Endothelial cell of umbilical vein (primary cell): ENCODE measurements at regions not wholly inside any gene's neighbourhood (a gene's known extent, or its start where the extent isn't known, plus 50 kb on each side); places are given as distances from the start of the nearest gene placed in this dataset.

Experiments
- BruUV-seq: library from RNA; stranded (reverse); fragments of 400-500 nt; replicated peaks from 2 replicates; lab custom pipeline; 2021; lab: Mats Ljungman, UMichigan
- CTCF ChIA-PET: fragments of 300-600, 350-600 bp; sonication (Branson Sonifier 250); formaldehyde crosslinking; loops from one replicate; lab custom pipeline; 2021; ENCODE audit warnings: antibody characterized with exemption, inconsistent platforms; lab: Charles Lee
- POLR2A ChIA-PET: fragments of 300-600, 350-600 bp; sonication (Branson Sonifier 250); formaldehyde crosslinking; loops from one replicate; lab custom pipeline; 2021; ENCODE audit warnings: antibody characterized with exemption, inconsistent platforms; lab: Charles Lee
- DNase-seq: peaks from one replicate; pipeline ENCODE4 v3.0.0-alpha.2; 2011; ENCODE audit warnings: low read depth, low spot score
- FAIRE-seq: peaks from 2 replicates; lab custom pipeline; 2011; peaks lifted over from hg19 to GRCh38; lab: Jason Lieb, UNC
- H2AFZ ChIP-seq: 2 replicates; pipeline ENCODE4 v1.6.0; 2012; ENCODE audit warnings: low read depth, low read length, control low read depth, inconsistent platforms
- H3K27ac ChIP-seq: 2 replicates; pipeline ENCODE4 v1.5.1; 2011; ENCODE audit warnings: low read depth, mild to moderate bottlenecking, control low read depth, low read length, moderate library complexity; ENCODE audit not compliant: insufficient read depth
- H3K27me3 ChIP-seq, 2 experiments: 2 replicates each; pipeline versions ENCODE4 v1.6.0 to v1.6.1; 2011; ENCODE audit warnings: low read length in 2 of 2, mixed read lengths in 1 of 2; ENCODE audit not compliant: control insufficient read depth in 2 of 2, insufficient read depth in 2 of 2
- H3K36me3 ChIP-seq, 2 experiments: 2 replicates in 1 of 2; 3 replicates in 1 of 2; pipeline ENCODE4 v1.5.1; 2011; ENCODE audit warnings: low read length in 2 of 2, mild to moderate bottlenecking in 1 of 2, moderate library complexity in 1 of 2; ENCODE audit not compliant: control insufficient read depth in 2 of 2, insufficient read depth in 2 of 2; ENCODE audit errors: extremely low read depth in 1 of 2
- H3K4me1 ChIP-seq: 3 replicates; pipeline ENCODE4 v1.5.1; 2011; ENCODE audit warnings: mild to moderate bottlenecking, low read length; ENCODE audit not compliant: control insufficient read depth, insufficient read depth; ENCODE audit errors: extremely low read depth
- H3K4me2 ChIP-seq: 2 replicates; pipeline ENCODE4 v1.6.1; 2011; ENCODE audit warnings: low read length, control low read depth, mixed read lengths; ENCODE audit not compliant: insufficient read depth
- H3K4me3 ChIP-seq, 3 experiments: fragments of 200-600 bp in 1 of 3; sonication (generic), shearing (Covaris generic) in 1 of 3; replicated peaks in 1 of 3; 2 replicates each; pipeline ENCODE4 v1.5.1; 2011 to 2016; ENCODE audit warnings: control low read depth in 3 of 3, low read length in 3 of 3, mild to moderate bottlenecking in 2 of 3, inconsistent platforms in 1 of 3, low read depth in 1 of 3, moderate library complexity in 1 of 3; ENCODE audit not compliant: insufficient read depth in 1 of 3
- H3K79me2 ChIP-seq: 2 replicates; pipeline ENCODE4 v1.6.0; 2012; ENCODE audit warnings: low read length, inconsistent platforms; ENCODE audit not compliant: control insufficient read depth, insufficient read depth
- H3K9ac ChIP-seq: replicated peaks from 2 replicates; pipeline ENCODE3; 2011; ENCODE audit warnings: low read length, control low read depth; ENCODE audit not compliant: insufficient read depth; ENCODE audit errors: extremely low read depth
- H3K9me1 ChIP-seq: replicated peaks from 3 replicates; pipeline ENCODE4 v1.6.0; 2011; ENCODE audit warnings: mild to moderate bottlenecking, low read length; ENCODE audit not compliant: control insufficient read depth, insufficient read depth; ENCODE audit errors: extremely low read depth
- H3K9me3 ChIP-seq: replicated peaks from 2 replicates; pipeline ENCODE4 v1.5.1; 2012; ENCODE audit warnings: low read length, inconsistent platforms; ENCODE audit not compliant: control insufficient read depth, insufficient read depth
- H4K20me1 ChIP-seq: replicated peaks from 2 replicates; pipeline ENCODE3; 2011; ENCODE audit warnings: mild to moderate bottlenecking, low read length; ENCODE audit not compliant: control insufficient read depth, insufficient read depth; ENCODE audit errors: extremely low read depth
- EZH2 ChIP-seq: IDR thresholded peaks from 2 replicates; pipeline ENCODE4 v1.6.1; 2012; ENCODE audit warnings: borderline replicate concordance, low read depth, mild to moderate bottlenecking, moderate library complexity, low read length, inconsistent platforms; ENCODE audit not compliant: severe bottlenecking
- FOS ChIP-seq: IDR thresholded peaks from 2 replicates; pipeline ENCODE4 v1.6.1; 2011; ENCODE audit warnings: mild to moderate bottlenecking, low read length, moderate library complexity, borderline replicate concordance; ENCODE audit not compliant: insufficient read depth
- GATA2 ChIP-seq: IDR thresholded peaks from 2 replicates; pipeline ENCODE4 v1.7.0; 2011; ENCODE audit warnings: low read depth, mild to moderate bottlenecking, moderate library complexity, mixed read lengths, low read length; ENCODE audit not compliant: insufficient read length, insufficient read depth
- JUN ChIP-seq: IDR thresholded peaks from 2 replicates; pipeline ENCODE4 v1.6.1; 2011; ENCODE audit warnings: borderline replicate concordance, low read depth; ENCODE audit not compliant: insufficient read length, insufficient read depth
- MAX ChIP-seq: IDR thresholded peaks from 2 replicates; pipeline ENCODE4 v1.6.1; 2011; ENCODE audit not compliant: insufficient read depth, insufficient read length
- MYC ChIP-seq: IDR thresholded peaks from one replicate; pipeline ENCODE4 v1.6.1; 2011; ENCODE audit warnings: mild to moderate bottlenecking, low read depth, low read length
- POLR2A ChIP-seq: IDR thresholded peaks from 2 replicates; pipeline ENCODE4 v1.6.1; 2012; ENCODE audit warnings: low read depth, mild to moderate bottlenecking, control low read depth, low read length
- POLR2AphosphoS5 ChIP-seq: IDR thresholded peaks from 2 replicates; pipeline ENCODE4 v1.6.1; 2012; ENCODE audit warnings: low read depth, mild to moderate bottlenecking, control low read depth, low read length, moderate library complexity; ENCODE audit not compliant: insufficient read depth
- dilution Hi-C: fragments of 300-500 bp; cut with MboI; formaldehyde crosslinking; loops from one replicate; pipeline ENCODE4 v1.15.0; 2019; ENCODE audit warnings: low sequenced_read_pairs; ENCODE audit not compliant: extremely low pct_ligation_motif_present
- intact Hi-C: fragments of 100-400 bp; cut with micrococcal nuclease; formaldehyde crosslinking; loops from one replicate; pipeline ENCODE4 v1.10.0; 2022
- TF ChIP-seq, protein P1 (sequence below), 2 donors: IDR thresholded peaks; 1 replicate in 1 of 2; 2 replicates in 1 of 2; pipeline ENCODE4 v1.5.1; 2011; ENCODE audit warnings: low read length in 2 of 2, mild to moderate bottlenecking in 2 of 2, moderate library complexity in 2 of 2, control low read depth in 1 of 2, inconsistent platforms in 1 of 2, low read depth in 1 of 2; ENCODE audit not compliant: insufficient read depth in 1 of 2; ENCODE audit errors: extremely low read depth in 1 of 2

- FAIRE-seq = no peak
- no TSS peak for BruUV-seq
Measured at GRCh38 chr12:84605983-84606382, 306.6 kb downstream of the SLC6A15 start.

More at GRCh38 chr12:84605983-84606382, 306.6 kb downstream of the SLC6A15 start:
- Histone ChIP-seq H4K20me1 (no peaks in the 10 kb centered on the region), H3K9me1 (no peaks in the 10 kb centered on the region), H3K4me2 (no peak overlapping the region), H3K4me1 (no peaks in the 10 kb centered on the region), H3K27me3 (no peaks in the 10 kb centered on the region), H3K36me3 (no peaks in the 10 kb centered on the region), H2AFZ (no peak overlapping the region), H3K27ac (no peak overlapping the region), H3K4me3 (no peak overlapping the region), H3K9ac (no peak overlapping the region), H3K79me2 (no peaks in the 10 kb centered on the region), H3K9me3 (no peaks in the 10 kb centered on the region)
- no peak for DNase-seq
- CTCF ChIA-PET = interaction anchor here (1.6 kb wide), 1 partner anchor 14 kb away, joined by 4 read pairs; no protein-coding TSS in a partner anchor
- dilution Hi-C loops = no loop called here
- intact Hi-C loops = no loop called here
- TF ChIP-seq EZH2 = no peak
- no peak for TF ChIP-seq FOS
- TF ChIP-seq POLR2A = no peak
- TF ChIP-seq, protein P1, sequence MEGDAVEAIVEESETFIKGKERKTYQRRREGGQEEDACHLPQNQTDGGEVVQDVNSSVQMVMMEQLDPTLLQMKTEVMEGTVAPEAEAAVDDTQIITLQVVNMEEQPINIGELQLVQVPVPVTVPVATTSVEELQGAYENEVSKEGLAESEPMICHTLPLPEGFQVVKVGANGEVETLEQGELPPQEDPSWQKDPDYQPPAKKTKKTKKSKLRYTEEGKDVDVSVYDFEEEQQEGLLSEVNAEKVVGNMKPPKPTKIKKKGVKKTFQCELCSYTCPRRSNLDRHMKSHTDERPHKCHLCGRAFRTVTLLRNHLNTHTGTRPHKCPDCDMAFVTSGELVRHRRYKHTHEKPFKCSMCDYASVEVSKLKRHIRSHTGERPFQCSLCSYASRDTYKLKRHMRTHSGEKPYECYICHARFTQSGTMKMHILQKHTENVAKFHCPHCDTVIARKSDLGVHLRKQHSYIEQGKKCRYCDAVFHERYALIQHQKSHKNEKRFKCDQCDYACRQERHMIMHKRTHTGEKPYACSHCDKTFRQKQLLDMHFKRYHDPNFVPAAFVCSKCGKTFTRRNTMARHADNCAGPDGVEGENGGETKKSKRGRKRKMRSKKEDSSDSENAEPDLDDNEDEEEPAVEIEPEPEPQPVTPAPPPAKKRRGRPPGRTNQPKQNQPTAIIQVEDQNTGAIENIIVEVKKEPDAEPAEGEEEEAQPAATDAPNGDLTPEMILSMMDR (IDR thresholded peaks at IDR 0.05; ENCODE audit: extremely low read depth in 1 of 2, insufficient read depth in 1 of 2, low read depth in 1 of 2, low read length in 2 of 2) = no peak
- no peak for TF ChIP-seq GATA2
- TF ChIP-seq POLR2AphosphoS5 = no peak
- TF ChIP-seq MAX = no peak
- TF ChIP-seq MYC = no peak
- TF ChIP-seq JUN = no peak
- POLR2A ChIA-PET = no interaction called here
